ENCODE measurements at regions not wholly inside any gene's neighbourhood (a gene's known extent, or its start where the extent isn't known, plus 50 kb on each side); places are given as distances from the start of the nearest gene placed in this dataset.
A peak's percentile ranks its signal among the peaks of the same experiment; 100 is the strongest.

DNA sequence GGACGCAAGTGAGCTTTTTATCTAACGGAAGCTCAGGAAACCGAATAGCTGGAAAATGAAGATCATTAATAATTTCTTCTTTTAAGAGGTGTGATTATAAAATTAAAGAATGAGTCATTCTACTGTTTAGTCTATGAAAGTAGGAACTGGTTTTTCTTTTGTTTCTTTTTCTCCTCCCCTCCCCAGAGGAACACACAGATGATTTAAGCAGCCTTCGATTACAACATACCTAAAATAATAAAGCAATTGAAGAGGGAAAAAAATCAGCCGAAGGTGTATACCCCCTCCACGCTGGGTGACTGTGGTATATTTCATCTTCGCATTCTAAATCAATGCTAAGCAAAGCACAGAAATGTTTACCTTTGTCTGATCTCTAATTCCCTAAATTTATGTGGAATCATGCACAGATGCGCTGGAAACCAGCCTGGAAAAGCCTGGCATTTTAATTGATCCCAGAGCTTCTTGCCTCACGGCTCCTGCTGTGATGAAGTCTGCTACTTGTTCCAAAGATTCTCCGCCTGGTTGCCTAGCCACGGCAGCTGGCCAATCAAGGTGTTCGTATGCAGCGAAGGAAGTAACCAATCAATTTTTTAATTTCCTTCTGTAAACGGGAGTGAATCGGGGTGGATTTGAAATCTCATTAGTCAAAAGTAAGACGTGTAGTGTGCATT, 133.9 kb downstream of the FANCF start:
- DNase-seq (ENCODE audit: low read depth) = no peak

DNA sequence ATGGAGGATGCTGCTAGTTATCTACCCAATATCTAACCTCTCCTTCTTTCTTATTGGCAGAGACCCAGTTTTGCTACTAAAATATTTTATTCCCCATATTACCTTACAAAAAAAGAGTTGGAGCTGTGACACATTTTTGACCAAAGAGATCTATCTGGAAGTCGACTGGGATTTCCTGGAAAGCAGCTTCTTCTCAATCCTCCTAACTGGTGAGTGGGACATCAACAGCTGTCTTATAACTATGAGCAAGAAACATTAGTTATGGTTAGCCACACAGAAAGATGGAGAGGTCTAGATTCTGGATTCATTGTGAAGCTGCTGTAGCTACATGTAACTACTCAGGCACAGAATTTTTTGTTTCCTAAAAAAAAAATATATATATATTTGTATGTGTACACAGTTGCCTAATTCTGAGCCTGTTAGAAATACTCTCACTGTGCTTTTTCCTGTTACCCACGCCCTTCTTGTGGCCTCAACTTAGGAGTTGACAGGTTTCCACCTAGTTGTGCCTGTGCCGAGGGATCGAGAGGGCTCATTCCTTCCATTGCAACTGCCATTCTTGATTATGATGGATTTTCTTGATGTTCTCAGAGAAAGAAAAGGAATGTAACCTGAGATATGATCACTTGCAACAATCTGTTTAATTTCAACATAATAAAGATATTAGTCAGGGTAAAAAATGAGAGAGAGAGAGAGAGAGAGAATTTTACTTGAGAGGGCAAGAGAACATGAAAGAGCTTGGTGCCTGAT, 142.0 kb downstream of the SLC17A6 start:
- DNase-seq (ENCODE audit: low read depth) = no peak

DNA sequence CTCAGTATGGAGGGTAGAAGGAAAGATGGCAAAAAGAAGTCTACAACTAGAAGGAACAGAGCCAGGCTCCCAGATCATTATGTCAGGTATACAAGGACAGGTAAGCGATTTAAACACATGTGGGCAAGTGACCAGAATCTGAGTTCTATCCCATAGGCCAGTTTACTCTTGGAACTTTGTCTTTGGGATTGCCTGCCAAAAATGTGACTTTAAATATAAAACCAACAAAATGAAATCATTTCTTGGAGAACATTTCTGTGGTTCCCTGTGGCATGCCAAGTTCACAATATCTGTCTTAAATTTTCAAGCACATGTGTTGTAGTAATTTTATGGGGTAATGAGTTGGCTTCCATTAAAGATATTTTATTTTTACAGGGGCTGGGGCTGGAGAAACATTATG, 141.0 kb downstream of the SLC17A6 start:
- no peak for DNase-seq (ENCODE audit: low read depth)

DNA sequence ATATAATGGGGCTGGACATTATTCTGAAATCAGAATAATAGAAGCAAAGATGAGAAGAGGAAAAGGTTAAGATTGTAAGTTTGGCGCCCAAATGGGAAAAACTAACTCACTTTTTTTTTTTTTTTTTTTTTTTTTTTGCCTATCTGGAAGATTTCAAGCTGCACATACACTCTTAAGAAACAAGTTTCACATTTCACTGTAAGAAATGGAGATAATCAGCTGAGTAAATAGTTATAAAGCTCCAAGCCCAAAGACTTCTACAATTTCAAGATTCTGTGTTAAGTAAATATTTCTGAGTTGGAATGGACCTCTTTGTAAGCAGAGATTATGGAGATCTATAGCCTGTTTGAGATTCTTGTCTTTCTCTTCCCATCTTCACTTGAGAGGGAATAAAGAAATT, 140.0 kb downstream of the SLC17A6 start:
- DNase-seq (ENCODE audit: low read depth) = no peak

DNA sequence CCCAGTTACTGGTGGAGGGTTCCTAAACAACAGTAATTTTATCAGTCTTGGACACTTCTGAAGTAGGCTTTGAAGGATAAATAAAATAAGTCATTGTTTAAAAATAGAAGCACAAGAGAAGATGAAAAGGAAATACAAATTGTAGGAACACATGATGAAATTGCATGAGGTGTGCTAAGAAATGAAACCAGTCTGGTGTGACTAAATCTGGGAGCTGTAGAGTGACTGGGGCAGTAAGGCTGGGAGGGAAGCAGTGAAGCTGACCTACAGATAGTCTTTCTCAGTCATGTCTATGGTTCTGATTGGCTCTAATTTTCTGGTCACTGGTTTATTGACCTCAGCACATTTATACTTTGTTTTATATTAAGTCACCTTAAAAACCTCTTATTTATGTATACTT, 139.1 kb downstream of the SLC17A6 start:
- no peak for DNase-seq (ENCODE audit: low read depth)

DNA sequence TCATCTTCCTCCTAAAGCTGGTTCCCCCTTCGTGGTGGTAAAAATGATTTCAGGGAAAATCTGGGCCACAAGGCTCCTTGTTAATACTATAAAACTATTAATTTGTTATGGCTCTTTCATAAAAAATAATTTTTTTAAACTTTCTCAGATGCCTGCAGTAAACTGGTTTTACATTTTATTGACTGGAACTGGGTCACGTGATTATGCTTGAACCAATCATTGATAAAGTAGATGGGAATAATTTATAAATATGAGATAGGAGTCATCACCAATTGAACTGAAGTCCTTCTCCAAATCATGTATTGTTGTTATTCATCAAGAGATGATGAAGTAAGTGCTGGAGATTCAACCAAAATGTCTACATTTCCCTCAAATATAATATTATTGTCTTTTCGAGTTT, 138.4 kb downstream of the SLC17A6 start:
- no peak for DNase-seq (ENCODE audit: low read depth)

DNA sequence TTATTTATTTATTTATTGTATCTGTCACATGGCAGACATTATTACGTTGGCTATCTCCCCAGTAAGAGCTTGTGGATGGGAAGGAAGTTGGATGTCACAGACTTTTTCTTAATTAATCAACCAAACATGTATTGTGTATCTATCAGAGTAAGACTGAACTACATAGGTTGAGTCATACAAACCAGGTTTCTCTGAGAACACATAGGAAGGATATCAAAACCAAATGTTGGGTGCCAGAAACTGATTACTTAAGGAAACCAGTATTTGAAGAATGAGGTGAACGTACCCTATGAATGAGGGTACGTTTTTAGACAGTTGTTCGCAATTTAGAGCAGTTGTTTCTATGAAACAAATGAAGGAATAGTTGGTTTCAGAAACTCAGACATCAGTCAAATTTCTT, 136.4 kb downstream of the SLC17A6 start:
- DNase-seq (ENCODE audit: low read depth) = no peak

DNA sequence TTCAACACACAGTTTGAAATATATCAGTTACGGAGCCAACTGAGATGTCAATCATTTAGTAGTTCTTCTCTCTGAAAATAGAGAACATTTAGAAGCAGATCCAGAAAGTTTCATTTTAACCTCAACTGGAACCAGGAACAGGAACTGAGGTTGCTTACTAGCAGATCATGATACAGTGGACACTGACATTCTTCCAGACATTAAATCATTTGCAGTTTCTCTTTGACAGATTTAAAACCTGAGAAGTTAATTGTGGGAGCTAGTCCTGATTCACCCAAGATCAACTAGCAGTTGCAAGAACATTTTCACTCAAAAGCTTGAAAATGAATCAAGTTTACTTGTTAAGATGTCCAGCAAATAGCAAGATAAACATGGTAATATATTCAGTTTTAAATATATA, 135.4 kb downstream of the SLC17A6 start:
- no peak for DNase-seq (ENCODE audit: low read depth)

DNA sequence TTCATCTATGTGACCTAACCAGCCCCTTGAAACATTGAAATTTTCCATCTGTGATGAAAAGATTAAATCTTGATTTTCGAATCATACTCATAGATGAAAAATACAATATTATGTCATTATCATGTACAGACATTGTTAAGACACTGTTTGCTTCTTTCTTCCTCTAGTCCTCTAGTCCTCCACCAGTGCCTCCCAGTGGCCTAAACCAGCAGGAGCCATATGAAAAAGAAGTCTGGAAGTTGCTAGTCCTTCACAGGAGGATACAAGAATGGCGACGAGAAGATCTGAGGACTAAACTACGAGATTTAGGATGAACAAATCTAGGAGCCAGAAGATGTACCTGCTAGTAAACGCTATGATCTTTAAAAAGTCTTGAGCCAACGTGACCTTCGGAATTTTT, 134.1 kb downstream of the SLC17A6 start:
- no peak for DNase-seq (ENCODE audit: low read depth)

DNA sequence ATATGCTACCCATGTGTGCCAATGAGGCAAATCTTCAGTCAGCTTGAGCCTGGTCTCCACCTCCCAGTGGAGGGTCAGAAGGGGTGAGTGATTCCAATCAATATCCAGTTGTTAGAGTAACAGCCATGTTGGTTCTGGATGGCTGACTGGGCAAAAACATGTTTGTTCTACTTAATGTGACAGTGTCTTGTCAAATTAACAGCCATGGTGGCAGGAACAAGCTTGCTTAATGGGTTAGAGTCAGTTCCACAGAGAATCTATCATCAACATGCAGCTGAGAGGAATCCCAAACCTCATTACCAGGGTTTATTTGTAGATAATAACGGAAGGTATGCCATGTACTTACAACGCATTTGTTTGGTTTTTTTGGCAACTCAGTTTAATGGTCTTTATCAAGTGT, 133.2 kb downstream of the SLC17A6 start:
- no peak for DNase-seq (ENCODE audit: low read depth)

DNA sequence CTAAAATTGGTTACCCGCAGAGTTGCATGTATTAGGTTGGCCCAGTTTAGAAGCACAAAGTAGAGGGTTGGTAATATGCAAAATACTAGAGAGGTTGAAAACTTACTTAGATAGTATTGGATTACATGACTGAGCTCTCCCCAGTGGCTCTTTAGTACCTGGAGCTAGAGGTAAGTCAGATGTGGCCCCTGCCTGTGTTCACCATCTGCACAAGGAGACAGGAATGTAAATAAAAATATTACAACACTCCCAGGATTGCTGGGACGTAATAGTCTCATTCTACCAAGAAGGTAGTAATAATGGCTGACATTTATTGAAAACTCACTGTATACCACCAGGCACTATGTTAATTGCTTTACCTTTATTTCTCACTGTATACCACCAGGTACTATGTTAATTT, 129.6 kb downstream of the SLC17A6 start:
- DNase-seq (ENCODE audit: low read depth) = no peak

DNA sequence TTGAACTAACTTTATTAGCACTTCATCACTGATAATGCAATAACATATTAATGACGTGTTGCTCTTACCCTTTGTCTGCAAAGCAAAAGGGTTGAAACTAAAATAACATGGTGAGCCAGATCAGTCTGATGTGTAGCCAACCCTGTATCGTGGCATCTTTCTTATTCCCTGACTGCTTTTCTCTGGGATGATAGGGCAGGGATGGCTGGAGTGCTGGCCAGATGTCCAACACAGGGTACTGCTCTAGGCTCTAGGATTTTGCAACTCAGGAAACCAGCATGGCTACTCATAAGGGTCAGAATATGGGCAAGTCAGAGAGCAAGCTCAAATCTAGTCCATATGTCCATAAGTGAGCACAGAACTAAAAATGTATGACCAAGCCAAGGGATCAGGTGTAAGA, 129.1 kb downstream of the SLC17A6 start:
- DNase-seq (ENCODE audit: low read depth) = no peak

DNA sequence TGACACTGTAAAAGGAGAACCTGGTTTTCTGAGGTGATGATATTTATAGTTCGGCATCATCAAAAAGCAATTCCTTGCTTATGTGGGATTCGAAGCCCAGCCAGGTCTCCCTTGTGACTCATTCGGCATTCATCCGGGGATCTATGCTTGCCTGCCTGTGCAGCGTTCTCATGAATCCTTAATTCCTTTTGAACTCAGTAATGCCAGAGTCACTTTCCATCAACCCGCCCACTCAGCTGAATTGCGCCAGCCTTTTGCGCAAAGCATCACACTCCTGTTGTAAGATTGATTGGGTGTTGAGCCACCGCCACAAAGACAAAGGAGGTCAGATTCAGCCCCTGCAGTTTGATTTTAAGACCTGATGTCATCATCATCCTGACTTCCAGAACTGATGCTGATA, 128.6 kb downstream of the SLC17A6 start:
- peak; percentile 98 for DNase-seq (ENCODE audit: low read depth)

DNA sequence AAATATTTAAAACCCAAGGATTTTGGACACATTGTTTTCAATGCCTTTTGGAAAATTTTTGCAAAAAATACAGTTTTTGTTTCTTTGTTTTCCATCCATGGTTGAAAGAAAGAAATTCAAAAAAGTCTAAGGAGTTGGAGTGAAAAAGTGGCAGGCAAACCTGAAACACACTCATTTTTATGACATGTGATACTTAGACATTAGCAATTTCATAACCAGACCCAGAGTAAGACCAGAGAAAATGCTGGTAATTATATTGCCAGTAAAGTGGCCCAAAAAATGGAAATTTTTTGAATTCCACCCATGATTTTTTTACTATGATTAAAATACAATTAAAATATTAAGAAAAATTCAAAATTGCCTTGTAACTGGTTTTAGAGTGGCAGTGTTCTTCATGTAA, 128.2 kb downstream of the SLC17A6 start:
- no peak for DNase-seq (ENCODE audit: low read depth)

DNA sequence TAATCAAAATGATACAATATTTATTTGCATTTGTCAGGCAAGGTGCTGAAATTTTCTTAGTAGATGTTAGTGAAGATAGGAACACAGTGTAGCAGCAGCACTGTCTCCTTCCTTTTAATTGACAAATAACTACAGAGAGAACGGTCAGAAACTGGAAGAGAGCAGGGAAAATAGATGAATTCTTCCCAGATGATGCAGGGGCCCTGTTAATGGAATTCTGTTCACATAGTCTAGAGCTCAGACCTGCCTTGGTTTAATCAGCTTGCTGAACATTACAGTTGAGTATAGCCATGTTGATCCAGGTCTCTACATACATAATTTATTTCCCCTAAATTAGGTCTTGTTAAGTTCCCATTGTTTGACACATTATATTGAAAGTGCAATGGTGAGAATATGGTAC, 127.4 kb downstream of the SLC17A6 start:
- DNase-seq (ENCODE audit: low read depth) = no peak

DNA sequence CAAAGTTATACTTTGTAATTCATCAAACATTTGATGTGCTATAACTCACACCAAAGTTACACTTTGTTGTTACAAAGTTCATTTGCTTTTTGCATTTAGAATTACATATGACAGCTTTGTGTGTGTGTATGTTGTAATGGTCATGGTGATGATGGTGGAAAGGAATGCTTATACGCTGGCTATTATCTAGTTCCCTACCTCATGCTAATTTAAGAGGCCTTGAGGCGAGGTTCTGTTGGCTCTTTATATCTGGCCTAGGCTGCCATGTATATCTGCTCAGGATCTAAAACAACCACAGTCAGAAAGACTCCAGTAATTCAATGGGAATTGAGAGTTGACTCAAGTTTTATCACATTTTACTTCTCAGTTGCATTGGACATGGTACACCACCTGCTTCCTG, 123.4 kb downstream of the SLC17A6 start:
- DNase-seq (ENCODE audit: low read depth) = no peak

DNA sequence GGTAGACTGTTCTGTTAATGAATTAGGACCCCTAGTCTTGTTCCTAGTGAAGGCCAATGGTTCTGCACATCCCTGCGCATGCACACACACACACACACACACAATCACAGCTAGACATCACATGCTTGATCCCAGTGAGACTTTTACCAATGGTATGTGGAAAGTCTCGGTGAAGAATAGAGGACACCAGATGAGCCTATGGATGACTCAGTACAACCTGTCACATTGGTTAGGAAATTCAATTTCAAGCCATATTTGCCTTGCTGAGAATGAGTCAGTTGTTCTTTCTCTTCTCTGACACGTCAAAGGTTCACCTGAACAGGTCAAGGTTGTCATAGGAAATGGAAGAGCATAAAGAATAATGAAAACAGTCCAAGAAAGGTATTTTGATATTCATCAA, 122.0 kb downstream of the SLC17A6 start:
- DNase-seq (ENCODE audit: low read depth) = no peak

DNA sequence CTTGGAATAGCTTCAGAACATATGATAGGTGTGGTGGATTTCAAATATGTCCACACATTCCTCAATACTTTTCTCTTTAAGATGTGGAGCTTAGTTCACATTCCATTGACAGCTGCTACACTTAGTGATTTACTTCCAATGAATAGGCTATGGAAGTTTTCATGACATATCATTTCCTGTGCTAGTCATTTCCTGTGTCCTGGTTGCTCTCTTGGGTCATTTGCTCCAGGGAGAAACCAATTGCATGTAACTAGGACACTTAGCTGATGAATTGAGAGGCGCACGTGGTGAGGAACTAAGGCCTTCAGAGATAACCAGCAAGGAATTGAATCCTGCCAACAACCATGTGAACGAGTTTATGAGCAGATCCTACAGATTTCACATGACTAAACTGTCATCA, 120.9 kb downstream of the SLC17A6 start:
- DNase-seq (ENCODE audit: low read depth) = peak; percentile 98

DNA sequence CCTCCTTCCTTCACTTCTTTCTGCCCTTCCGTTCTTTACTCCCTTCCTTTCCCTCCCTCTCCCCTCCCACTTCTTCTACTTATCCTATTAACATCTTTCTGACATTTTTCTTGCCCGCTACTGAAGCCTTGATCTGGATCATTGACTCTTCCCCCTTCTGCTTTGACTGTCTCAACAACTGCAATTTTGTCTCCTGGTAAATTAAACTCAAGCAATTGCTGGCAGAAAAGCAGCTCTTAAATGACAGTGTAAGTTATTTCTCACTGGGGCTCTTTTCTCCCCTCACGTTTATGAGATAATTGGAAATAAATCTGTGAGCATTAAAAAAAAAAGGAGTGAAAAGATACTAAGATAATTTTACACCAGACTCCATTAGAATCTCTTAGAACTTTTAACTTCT, 120.0 kb downstream of the SLC17A6 start:
- DNase-seq (ENCODE audit: low read depth) = no peak

DNA sequence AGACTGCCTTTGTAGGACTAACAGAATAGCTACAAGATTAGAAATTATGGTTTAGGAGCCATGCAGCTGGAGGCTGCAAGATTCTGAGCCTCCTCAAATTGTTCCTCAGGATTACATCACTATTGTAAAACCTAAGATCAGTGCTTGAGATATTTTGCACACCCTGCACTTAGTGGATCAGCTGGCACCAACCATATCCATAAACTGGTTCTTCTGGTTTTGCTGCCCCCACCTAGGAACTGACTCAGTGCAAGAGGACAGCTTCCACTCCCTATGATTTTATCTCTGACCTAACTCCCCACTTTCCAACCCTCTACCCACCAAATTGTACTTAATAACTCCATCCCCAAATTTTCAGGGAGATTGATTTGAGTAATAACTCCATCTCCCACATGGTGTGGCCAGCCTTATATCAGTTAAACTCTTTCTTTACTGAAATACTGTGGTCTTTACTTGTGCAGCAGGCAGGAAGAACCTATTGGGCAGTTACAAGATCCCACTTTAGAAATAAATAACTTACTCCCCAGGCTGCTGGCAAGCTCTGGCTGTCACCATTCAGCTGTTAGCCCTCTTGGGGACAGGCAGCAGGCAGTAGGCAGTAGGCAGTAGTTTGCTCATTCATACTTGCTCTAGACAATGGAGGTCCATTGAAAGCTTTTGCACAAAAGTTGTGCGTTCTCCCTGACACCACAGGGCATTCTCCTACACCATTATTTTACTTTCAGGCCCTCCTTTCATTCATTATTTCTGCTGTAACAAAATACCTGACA, 119.0 kb downstream of the SLC17A6 start:
- no peak for DNase-seq (ENCODE audit: low read depth)

DNA sequence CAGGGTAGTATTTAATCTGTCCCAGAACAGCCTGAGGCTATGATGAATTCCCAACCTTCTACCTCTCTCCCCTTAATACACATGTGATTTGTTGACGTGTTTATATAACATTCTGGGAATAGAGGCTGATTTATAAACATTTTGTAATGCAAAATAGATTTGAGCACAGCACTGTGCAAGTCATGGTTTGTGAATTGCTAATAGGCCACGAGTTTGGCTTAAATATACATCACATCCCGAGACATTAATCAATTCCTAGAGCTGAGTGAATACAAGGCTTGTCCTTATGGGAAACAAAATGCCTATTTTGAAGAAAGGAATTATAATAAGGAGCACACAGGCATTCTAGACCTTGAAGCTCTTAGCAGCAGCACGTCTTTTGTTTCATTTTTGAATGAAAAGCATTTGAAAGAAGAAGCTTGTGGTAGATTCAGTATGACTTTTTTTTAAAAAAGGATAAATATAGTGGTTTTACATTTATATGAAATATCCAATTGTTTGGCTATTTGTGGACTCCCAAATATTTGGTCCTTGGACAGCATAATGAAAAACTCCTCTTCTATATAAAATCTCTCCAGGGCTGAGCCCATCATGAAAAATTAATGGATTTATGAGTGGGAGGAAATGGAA, 116.4 kb downstream of the SLC17A6 start:
- no peak for DNase-seq (ENCODE audit: low read depth)

DNA sequence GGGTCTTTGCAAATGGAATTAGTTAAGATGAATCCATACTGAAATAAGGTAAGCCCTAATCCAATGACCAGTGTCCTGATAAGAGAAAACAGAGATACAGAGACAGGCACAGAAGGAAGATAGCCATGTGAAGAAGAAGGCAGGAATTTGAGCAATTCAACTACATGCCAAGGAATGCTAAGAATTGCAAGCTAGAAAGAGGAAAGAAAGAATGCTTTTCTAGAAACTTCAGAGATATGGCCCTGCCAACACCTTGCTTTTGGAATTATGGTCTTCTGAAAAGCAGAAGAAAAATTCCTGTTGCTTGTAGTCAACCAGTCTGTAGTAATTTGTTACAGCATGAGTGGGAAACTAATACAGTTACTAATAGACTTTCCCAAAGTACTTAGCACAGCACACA, 111.3 kb downstream of the SLC17A6 start:
- DNase-seq (ENCODE audit: low read depth) = no peak

DNA sequence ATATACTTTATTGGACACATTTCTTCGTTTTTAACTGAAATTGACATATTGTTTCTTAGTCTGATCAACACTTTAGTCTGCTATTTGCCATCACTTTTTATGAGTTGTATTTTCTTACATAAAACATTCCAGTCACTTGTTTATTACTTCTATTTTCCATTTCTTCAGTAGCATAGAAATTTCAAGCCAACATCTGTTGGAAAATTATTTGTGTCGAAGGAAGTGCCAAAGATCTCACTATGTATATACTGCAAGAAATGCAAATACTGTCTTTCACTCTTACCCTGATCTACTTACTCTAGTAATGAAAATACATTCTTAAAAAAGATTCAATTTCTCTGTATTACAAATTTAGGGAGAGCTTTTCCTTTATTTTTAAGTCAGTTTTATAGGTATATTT, 105.9 kb downstream of the SLC17A6 start:
- no peak for DNase-seq (ENCODE audit: low read depth)
